NT2/D1 (cell line): ENCODE measurements at regions not wholly inside any gene's neighbourhood (a gene's known extent, or its start where the extent isn't known, plus 50 kb on each side); places are given as distances from the start of the nearest gene placed in this dataset.

Experiments used
- SUZ12 ChIP-seq: IDR thresholded peaks from 2 replicates; pipeline ENCODE4 v1.6.1; 2011; ENCODE audit not compliant: insufficient read length, insufficient read depth; ENCODE audit errors: extremely low read depth
- YY1 ChIP-seq: IDR thresholded peaks from 2 replicates; pipeline ENCODE4 v1.6.1; 2011; ENCODE audit not compliant: insufficient read length, insufficient read depth
- ZNF274 ChIP-seq: IDR thresholded peaks from 2 replicates; pipeline ENCODE4 v1.6.1; 2011; ENCODE audit warnings: mild to moderate bottlenecking, low read depth, low read length

DNA sequence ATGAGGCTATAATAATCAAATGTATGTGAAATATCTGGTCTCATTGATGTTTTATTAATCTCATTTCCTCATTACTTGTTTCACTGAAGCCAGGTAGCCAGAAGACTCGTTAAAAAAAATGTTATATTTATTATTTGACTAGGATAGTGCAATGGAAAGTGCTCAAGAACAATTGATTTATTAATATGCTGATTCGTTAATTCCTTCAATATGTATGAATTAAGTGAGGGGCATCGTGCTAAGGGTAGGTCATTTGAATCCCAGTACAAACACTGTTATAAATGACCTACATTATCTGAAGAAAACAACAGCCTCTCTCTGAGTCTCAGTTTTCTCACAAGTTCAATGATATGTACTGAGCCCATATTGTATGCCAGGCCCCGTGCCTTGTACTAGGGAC lies 214.2 kb upstream of the GPRIN3 start:
- TF ChIP-seq YY1: no peak
- no peak for TF ChIP-seq ZNF274
- no peak for TF ChIP-seq SUZ12
